ENCODE measurements at regions not wholly inside any gene's neighbourhood (a gene's known extent, or its start where the extent isn't known, plus 50 kb on each side); places are given as distances from the start of the nearest gene placed in this dataset.

GRCh38 chr5:26060212-26060611, 978.2 kb downstream of the CDH9 start:
- TF ChIP-seq CTCF (IDR thresholded peaks at IDR 0.05) (no peak), EP300 (IDR thresholded peaks at IDR 0.05) (no peak), POLR2A (IDR thresholded peaks at IDR 0.05) (no peak)

Data from tibial nerve (tissue), 4 donors.